ENCODE measurements at regions not wholly inside any gene's neighbourhood (a gene's known extent, or its start where the extent isn't known, plus 50 kb on each side); places are given as distances from the start of the nearest gene placed in this dataset.
"Not testable (repeated sequence)": the region's sequence is repeated elsewhere in the genome, so short reads cannot be mapped to it uniquely, and the experiment has no call there.

DNA sequence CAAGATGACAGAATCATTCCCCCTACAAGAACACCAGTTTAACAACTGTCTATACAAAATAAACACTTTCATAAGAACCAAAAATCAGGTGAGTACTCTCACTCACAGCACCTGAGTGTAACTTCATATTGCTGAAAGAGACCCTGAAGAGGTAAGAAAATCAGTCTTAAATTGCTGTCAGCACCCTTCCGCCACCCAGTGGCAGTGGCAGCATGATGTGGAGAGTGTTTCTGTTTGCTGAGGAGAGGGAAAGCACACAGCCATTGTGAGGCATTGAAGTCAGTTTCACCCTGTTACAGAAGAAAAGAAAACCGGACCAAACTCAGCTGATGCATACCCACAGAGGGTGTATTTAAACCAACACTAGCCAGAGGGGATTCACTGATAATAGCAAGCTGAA is 1240.8 kb upstream of the CRIM1 start:
- TF ChIP-seq, protein P1, sequence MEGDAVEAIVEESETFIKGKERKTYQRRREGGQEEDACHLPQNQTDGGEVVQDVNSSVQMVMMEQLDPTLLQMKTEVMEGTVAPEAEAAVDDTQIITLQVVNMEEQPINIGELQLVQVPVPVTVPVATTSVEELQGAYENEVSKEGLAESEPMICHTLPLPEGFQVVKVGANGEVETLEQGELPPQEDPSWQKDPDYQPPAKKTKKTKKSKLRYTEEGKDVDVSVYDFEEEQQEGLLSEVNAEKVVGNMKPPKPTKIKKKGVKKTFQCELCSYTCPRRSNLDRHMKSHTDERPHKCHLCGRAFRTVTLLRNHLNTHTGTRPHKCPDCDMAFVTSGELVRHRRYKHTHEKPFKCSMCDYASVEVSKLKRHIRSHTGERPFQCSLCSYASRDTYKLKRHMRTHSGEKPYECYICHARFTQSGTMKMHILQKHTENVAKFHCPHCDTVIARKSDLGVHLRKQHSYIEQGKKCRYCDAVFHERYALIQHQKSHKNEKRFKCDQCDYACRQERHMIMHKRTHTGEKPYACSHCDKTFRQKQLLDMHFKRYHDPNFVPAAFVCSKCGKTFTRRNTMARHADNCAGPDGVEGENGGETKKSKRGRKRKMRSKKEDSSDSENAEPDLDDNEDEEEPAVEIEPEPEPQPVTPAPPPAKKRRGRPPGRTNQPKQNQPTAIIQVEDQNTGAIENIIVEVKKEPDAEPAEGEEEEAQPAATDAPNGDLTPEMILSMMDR (IDR thresholded peaks at IDR 0.05; ENCODE audit: low read depth, low read length): no peak
- DNase-seq (ENCODE audit: extremely low read depth, low read depth): no peak

DNA sequence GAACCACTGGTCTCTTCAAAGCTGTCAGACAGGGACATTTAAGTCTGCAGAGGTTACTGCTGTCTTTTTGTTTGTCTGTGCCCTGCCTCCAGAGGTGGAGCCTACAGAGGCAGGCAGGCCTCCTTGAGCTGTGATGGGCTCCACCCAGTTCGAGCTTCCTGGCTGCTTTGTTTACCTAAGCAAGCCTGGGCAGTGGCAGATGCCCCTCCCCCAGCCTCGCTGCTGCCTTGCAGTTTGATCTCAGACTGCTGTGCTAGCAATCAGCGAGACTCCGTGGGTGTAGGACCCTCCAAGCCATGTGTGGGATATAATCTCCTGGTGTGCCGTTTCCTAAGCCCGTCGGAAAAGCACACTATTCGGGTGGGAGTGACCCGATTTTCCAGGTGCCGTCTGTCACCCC is 1243.2 kb upstream of the CRIM1 start:
- DNase-seq (ENCODE audit: extremely low read depth, low read depth): not testable (repeated sequence)

DNA sequence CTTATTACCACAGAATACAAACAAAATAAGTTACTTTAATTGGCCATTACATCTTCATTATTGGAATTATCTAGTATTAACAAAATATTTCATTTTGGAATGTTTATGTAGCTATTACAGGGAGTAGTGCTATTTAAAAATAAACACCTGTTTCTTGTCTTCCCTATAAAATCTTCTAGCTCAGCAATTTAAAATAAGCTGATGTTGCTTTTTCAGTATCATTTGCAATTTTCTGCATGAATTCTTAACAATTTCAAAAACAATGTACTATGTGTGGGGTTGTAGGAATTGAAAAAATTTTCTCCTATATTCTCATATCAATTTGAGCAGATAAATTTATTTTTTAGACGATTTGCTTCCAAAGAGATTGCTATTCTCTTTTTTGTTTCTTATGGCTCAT is 1251.3 kb upstream of the CRIM1 start:
- DNase-seq (ENCODE audit: extremely low read depth, low read depth): no peak
- TF ChIP-seq, protein P1 (IDR thresholded peaks at IDR 0.05; ENCODE audit: low read depth, low read length): no peak

DNA sequence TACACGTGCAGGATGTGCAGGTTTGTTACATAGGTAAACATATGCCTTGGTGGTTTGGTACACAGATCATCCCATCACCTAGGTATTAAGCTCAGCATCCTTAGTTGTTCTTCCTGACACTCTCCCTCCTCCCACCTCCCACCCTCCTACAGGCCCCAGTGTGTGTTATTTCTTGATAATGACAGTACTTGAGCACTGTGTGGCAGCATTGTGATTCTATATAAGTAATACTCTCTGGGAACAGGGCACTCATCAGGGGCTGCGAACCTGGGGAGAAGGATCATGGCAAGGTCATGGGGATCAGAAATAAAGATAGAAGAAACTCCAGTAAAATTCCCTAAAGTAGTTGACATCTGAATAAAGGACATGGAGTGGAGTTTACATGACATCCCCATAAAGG is 1256.2 kb upstream of the CRIM1 start:
- TF ChIP-seq, protein P1 (IDR thresholded peaks at IDR 0.05; ENCODE audit: low read depth, low read length): no peak
- no peak for DNase-seq (ENCODE audit: extremely low read depth, low read depth)

DNA sequence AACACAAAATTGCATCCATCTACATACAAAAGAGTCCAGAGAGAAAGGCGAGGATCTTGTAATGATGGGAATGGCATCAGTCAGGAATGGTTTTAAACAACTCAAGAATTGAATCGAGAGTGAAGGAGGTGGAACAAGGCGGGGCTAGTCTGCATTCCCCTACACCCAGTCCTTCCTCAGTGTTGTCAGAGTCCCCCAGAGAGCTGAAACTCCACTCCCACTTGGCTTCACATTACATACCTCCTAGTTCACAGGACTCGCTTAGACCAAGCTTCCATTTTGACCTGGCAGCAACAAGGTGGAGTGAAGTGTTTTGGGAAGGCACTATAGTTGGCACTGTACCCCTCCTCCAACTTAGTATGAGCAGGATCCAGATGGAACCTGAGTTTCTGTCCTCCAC is 1273.5 kb upstream of the CRIM1 start:
- TF ChIP-seq, protein P1 (IDR thresholded peaks at IDR 0.05; ENCODE audit: low read depth, low read length): no peak
- no peak for DNase-seq (ENCODE audit: extremely low read depth, low read depth)

DNA sequence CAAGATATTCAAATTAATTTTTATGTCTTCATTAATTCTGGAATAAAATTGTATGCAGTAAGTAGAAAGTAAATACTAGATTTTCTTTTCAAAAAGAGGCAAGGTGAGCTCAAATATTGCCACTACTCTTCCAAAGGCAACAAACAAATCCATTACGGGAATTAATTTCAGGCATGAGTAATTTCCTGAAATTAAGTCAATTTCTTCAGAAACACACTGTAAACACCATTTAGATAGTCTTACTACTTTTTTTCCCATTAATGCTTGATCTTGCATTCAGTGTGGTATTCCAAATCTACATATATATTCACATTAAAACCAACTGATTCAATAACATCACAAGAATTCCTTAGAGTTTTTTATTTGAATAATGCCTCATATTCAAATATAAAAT is 1274.0 kb upstream of the CRIM1 start:
- no peak for DNase-seq (ENCODE audit: extremely low read depth, low read depth)
- TF ChIP-seq, protein P1 (IDR thresholded peaks at IDR 0.05; ENCODE audit: low read depth, low read length): no peak

DNA sequence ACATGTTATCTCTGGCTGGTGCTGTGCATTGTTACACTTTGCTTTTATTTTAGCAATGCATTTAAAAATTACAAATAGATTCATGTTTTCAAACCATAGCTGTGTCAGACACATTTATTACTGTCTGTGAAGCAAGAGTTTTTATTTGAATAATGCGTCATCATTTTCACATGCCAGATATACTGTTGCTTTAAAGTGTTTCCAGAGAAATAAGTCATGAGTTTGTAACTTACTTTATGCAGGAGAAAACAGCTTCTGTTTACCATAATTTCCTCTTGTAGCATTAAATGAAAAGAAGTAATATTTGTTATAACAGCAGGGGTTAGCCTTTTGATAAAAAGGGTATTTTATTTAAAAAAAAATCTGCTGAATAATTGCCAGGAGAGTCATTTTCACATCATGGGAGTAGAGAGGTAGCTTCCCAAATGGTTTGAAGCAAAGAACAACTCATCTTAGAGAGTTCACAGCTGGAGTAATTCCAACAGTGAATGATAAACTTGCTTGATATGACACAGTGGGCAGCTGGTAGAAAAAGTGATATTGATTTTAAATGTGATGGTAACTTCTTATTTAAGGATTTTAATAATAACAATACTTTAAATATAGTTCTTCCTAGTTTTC is 1274.5 kb upstream of the CRIM1 start:
- DNase-seq (ENCODE audit: extremely low read depth, low read depth): no peak

More for the DNA sequence above, 1274.5 kb upstream of the CRIM1 start:
- TF ChIP-seq, protein P1 (IDR thresholded peaks at IDR 0.05; ENCODE audit: low read depth, low read length): no peak
